OCI-LY1 (cell line): ENCODE measurements at regions not wholly inside any gene's neighbourhood (a gene's known extent, or its start where the extent isn't known, plus 50 kb on each side); places are given as distances from the start of the nearest gene placed in this dataset.

Experiments
- H2AFZ ChIP-seq: fragments of 200-600 bp; sonication (generic), shearing (Covaris generic); 2 replicates; pipeline ENCODE4 v1.6.0; 2014; ENCODE audit warnings: antibody characterized with exemption, mild to moderate bottlenecking, low read length
- H3F3A ChIP-seq: fragments of 200-600 bp; sonication (generic), shearing (Covaris generic); 2 replicates; pipeline ENCODE4 v1.6.0; 2014; ENCODE audit warnings: mild to moderate bottlenecking, antibody characterized with exemption, low read length, moderate library complexity; ENCODE audit not compliant: insufficient read depth
- H3K27ac ChIP-seq: fragments of 200-600 bp; sonication (generic); 2 replicates; pipeline ENCODE4 v1.5.1; 2014; ENCODE audit warnings: low read length, mixed run types, mild to moderate bottlenecking, low read depth; ENCODE audit not compliant: poor library complexity, severe bottlenecking
- H3K27me3 ChIP-seq: fragments of 200-600 bp; sonication (generic); 2 replicates; pipeline ENCODE4 v1.6.0; 2014; ENCODE audit warnings: antibody characterized with exemption, mild to moderate bottlenecking, low read length, moderate library complexity; ENCODE audit not compliant: insufficient read depth
- H3K36me3 ChIP-seq: fragments of 200-600 bp; sonication (generic); 2 replicates; pipeline ENCODE4 v1.6.1; 2014; ENCODE audit warnings: mild to moderate bottlenecking, antibody characterized with exemption, low read length, moderate library complexity, mixed read lengths; ENCODE audit not compliant: insufficient read depth
- H3K4me1 ChIP-seq: fragments of 200-600 bp; sonication (generic); 2 replicates; pipeline ENCODE4 v1.5.1; 2014; ENCODE audit warnings: mild to moderate bottlenecking, low read length, moderate library complexity; ENCODE audit not compliant: insufficient read depth, severe bottlenecking
- H3K4me2 ChIP-seq: fragments of 200-600 bp; sonication (generic), shearing (Covaris generic); 2 replicates; pipeline ENCODE4 v1.6.1; 2014; ENCODE audit warnings: low read length
- H3K4me3 ChIP-seq: fragments of 200-600 bp; sonication (generic); 2 replicates; pipeline ENCODE4 v1.5.1; 2014; ENCODE audit warnings: low read length, low read depth, mild to moderate bottlenecking, mixed read lengths; ENCODE audit not compliant: poor library complexity, severe bottlenecking
- H3K79me2 ChIP-seq: fragments of 200-600 bp; shearing (Covaris generic); 2 replicates; pipeline ENCODE4 v1.6.1; 2016; ENCODE audit warnings: mixed run types, low read length, mixed read lengths; ENCODE audit not compliant: insufficient read depth
- H3K9ac ChIP-seq: fragments of 200-600 bp; sonication (generic), shearing (Covaris generic); 2 replicates; pipeline ENCODE4 v1.6.1; 2014; ENCODE audit warnings: mild to moderate bottlenecking, low read length, mixed read lengths
- H3K9me2 ChIP-seq: fragments of 200-600 bp; sonication (generic), shearing (Covaris generic); 2 replicates; pipeline ENCODE4 v1.6.1; 2014; ENCODE audit warnings: low read depth, mild to moderate bottlenecking, low read length, mixed read lengths
- H3K9me3 ChIP-seq: fragments of 200-600 bp; shearing (Covaris generic); 2 replicates; pipeline ENCODE4 v1.6.1; 2014; ENCODE audit warnings: low read length, mixed read lengths
- H4K20me1 ChIP-seq: fragments of 200-600 bp; sonication (generic), shearing (Covaris generic); 2 replicates; pipeline ENCODE4 v1.6.0; 2016; ENCODE audit warnings: mild to moderate bottlenecking, low read length; ENCODE audit not compliant: insufficient read depth
- EZH2 ChIP-seq: fragments of 200-600 bp; sonication (generic), shearing (Covaris generic); IDR thresholded peaks from 2 replicates; pipeline ENCODE4 v1.8.0; 2017; ENCODE audit warnings: borderline replicate concordance, mixed run types, mild to moderate bottlenecking, antibody characterized with exemption, low read length, moderate library complexity, mixed read lengths
- TF ChIP-seq, protein P1 (sequence below): fragments of 200-600 bp; sonication (generic), shearing (Covaris generic); IDR thresholded peaks from 2 replicates; pipeline ENCODE4 v1.5.1; 2017; ENCODE audit warnings: mild to moderate bottlenecking, antibody characterized with exemption, low read length, moderate library complexity, mixed read lengths

DNA sequence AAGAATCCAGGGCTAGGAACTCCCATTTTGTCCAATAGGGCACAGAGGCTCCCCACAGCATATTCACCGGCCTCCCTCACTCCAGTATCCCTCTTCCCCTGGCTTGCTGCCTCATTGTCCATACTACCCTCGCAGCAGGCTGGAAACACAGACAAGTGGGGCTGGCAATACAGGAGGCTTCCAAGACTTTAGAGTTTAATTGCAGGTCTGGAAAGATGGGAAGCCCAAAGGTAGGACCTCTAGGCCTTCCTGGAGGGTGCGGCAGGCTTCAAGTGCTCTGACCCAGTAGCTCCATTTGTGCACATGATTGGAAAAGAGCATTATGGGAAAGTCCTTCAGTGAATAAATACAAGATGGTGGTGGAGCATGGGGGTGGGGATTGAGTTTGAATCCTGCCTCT, 166.7 kb downstream of the EVX1 start:
- H3K4me1 ChIP-seq: no peaks in the 10 kb centered on the region
- H3K36me3 ChIP-seq: no peaks in the 10 kb centered on the region
- TF ChIP-seq EZH2: no peak
- TF ChIP-seq, protein P1, sequence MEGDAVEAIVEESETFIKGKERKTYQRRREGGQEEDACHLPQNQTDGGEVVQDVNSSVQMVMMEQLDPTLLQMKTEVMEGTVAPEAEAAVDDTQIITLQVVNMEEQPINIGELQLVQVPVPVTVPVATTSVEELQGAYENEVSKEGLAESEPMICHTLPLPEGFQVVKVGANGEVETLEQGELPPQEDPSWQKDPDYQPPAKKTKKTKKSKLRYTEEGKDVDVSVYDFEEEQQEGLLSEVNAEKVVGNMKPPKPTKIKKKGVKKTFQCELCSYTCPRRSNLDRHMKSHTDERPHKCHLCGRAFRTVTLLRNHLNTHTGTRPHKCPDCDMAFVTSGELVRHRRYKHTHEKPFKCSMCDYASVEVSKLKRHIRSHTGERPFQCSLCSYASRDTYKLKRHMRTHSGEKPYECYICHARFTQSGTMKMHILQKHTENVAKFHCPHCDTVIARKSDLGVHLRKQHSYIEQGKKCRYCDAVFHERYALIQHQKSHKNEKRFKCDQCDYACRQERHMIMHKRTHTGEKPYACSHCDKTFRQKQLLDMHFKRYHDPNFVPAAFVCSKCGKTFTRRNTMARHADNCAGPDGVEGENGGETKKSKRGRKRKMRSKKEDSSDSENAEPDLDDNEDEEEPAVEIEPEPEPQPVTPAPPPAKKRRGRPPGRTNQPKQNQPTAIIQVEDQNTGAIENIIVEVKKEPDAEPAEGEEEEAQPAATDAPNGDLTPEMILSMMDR: no peak
- no peak overlapping the region for H3K4me3 ChIP-seq
- H3K27ac ChIP-seq: no peak overlapping the region
- no peak overlapping the region for H3K4me2 ChIP-seq
- H4K20me1 ChIP-seq: no peaks in the 10 kb centered on the region
- H3K9me2 ChIP-seq: no peaks in the 10 kb centered on the region
- H3K9ac ChIP-seq: no peak overlapping the region
- H2AFZ ChIP-seq: no peak overlapping the region
- H3K79me2 ChIP-seq: no peaks in the 10 kb centered on the region
- no peaks in the 10 kb centered on the region for H3K27me3 ChIP-seq
- no peaks in the 10 kb centered on the region for H3K9me3 ChIP-seq
- H3F3A ChIP-seq: no peaks in the 10 kb centered on the region

DNA sequence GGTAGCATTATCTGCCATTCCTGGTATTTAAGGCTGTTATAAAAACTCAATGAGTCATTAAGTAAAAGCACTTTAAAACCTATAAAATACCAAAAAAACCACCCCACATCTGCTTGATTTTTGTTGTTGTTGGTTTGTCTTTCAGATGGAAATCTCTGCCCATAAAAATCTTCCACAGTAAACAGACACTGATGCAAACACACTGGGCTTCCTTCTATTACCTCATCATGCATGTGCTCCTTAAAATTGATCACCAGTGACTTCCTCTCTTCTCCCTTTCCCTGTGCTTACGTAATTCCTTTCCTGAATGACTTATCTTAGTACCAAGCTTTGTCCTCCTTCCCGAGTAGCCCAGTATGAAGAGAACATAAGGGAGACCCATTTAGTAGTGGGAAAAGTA, 167.2 kb downstream of the EVX1 start:
- Histone ChIP-seq H3K9me3 (no peaks in the 10 kb centered on the region), H3K9me2 (no peaks in the 10 kb centered on the region), H3K4me2 (no peak overlapping the region), H3K27me3 (no peaks in the 10 kb centered on the region), H3K36me3 (no peaks in the 10 kb centered on the region), H3F3A (no peaks in the 10 kb centered on the region), H3K79me2 (no peaks in the 10 kb centered on the region), H3K27ac (no peak overlapping the region), H3K4me1 (no peaks in the 10 kb centered on the region), H4K20me1 (no peaks in the 10 kb centered on the region), H2AFZ (no peak overlapping the region), H3K9ac (no peak overlapping the region), H3K4me3 (no peak overlapping the region)
- TF ChIP-seq EZH2: no peak
- TF ChIP-seq, protein P1: no peak

DNA sequence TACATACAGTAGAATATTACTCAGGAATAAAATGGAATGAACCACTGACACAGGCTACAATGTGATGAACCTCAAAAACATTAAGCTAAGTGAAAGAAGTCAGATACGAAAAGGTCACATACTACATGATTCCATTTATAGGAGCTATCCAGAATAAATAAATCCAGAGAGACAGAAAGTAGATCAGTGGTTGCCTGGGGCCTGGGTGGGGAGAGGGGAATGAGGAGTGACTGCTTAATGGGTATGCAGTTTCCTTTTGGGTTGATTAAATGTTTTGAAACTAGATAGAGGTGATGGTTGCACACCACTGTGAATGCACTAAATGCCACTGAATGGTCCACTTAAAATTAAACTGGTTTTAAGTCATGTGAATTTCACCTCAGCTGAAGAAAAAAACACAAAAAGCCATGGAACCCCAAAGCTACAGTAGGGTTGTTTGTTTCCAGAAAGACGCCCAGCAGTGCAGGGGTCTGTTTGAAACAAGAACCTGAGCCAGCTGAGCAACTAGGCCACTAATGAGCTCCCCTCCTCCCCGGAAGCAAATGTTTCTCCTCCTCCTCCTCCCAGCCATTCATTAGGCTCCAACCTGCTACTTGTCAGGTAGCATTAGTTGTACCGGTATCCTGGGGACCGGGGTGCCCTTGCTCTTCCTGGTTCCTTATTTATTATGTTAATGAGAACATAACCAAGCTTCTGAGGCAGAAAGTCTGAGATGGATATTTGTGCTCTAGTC, 168.4 kb downstream of the EVX1 start:
- Histone ChIP-seq H3K27ac (no peak overlapping the region), H3F3A (no peaks in the 10 kb centered on the region), H3K9me2 (no peaks in the 10 kb centered on the region), H3K9ac (no peak overlapping the region), H3K79me2 (no peaks in the 10 kb centered on the region), H3K4me2 (no peak overlapping the region), H3K36me3 (no peaks in the 10 kb centered on the region), H3K27me3 (no peaks in the 10 kb centered on the region), H3K9me3 (no peaks in the 10 kb centered on the region), H2AFZ (no peak overlapping the region), H4K20me1 (no peaks in the 10 kb centered on the region), H3K4me3 (no peak overlapping the region), H3K4me1 (no peaks in the 10 kb centered on the region)
- no peak for TF ChIP-seq EZH2
- TF ChIP-seq, protein P1: no peak
